NOMO-1 (cell line): ENCODE measurements at regions not wholly inside any gene's neighbourhood (a gene's known extent, or its start where the extent isn't known, plus 50 kb on each side); places are given as distances from the start of the nearest gene placed in this dataset.

Experiments
- DNase-seq, 2 experiments: peaks; one replicate each; lab custom pipeline; 2025; ENCODE audit not compliant: unreplicated experiment in 2 of 2; lab: John Stamatoyannopoulos, UW

DNA sequence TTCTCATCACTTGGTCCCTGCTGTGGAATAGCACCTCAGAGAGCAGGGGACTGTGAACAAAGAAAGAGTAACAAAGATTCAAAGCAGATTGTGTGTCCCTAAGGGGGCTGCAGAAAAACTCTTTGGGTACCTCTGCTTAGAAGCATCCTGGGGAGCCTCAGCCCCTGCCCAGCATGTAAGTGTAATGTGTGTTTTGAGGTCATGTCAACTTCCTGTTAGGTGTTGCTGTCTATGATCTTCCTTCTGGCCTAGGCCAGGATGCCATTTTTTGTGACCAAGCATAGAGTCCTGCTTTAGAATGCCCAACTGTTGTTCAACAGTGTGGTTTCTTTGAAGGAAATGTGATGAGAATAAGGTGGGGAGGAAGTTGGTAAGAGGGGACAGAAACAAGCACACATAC is 77.1 kb upstream of the BCL6 start:
- no peak for DNase-seq

DNA sequence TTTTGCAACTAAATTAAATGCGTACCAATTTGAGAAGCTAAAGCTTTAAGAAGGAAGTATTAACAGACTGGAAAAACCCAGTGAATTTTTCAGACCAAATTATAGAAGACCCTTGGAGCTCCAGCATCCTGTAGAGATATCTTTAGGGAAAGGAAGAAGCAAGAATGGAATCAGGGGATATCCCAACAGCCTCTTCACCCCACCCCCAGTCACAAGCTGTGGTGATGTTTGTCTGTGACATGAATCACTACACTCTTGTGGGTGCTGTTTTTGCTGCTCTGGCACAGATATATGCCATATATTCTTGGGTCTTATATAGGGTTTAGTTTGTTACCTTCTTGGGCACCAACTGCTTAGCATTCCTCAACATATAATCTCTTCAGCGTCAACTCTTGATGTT is 78.5 kb upstream of the BCL6 start:
- DNase-seq = no peak

DNA sequence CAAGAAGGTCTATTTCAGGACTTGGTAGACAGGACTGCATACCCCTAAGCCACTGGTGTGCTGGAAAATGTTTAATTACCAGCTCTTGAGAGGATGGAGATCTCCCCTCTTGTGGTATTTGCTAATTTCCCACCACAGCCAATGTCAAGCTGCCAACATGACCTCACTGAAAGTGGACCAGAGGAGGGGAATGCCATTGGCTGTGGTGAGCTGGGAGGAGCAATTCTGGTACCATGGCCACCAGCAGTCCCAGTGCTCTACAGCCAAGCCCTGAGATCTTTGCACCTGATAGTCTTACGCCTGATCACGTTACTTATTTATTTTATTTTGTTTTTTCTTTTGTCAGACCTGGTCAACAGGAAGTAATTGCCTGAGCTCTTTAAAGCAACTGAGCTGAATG is 82.5 kb upstream of the BCL6 start:
- no peak for DNase-seq

DNA sequence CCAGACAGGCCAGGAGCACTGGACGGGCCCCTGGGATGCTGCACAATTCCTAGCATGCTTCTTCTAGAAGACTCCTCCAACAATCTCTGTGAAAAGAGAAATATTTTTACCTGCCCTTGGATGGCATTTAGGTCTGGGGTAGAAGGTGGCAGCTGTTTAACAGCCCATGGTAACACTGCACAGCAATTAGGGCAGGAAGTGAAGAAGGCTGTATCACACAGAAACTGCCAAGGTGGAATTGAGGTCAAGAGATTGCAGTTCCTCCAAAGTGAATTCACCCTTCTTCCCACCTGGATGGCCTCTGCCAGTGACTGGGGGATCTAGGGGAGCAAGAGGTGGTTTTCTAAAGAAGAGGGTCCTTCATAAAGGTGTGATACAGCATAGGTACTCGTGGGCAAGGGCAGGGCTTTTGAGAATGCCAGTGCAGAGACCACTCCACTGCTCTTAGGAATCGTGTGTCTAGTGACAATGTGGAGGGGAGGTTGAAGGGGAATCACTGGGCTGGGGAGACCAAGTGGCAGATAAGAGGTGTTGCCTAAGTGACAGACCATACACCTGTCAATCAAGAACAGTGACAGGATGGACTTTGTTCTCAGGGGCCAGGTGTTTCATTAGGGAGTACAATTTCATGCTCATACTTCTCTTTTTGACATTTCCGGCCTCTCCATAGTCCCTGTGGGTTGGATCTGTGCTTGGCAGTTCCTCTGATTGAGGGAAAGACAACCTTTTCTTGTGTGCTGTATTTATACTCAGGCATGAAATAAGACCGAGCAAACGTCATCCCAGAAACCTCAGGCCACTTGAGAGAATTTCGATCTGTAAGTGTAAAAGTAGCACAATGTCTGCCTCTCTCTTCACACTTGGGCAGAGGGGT is 83.5 kb upstream of the BCL6 start:
- DNase-seq = no peak

DNA sequence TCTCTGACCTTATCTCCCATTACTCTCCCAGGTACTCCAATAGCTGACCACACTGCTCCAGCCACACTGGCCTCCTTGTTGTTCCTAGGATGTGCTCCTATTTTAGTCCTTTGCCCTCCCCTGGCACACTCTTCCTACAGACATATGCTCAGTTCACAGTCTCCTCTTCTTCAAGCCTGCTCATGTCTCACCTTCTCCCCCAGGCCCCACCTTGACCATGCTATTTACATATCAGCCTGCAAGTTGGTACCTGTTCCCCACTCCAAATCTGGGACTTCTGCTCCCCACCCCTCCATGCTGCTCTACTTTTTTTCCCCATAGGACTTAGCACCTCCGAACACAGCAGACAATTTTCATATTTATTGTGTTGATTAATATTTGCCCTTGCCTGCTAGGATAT is 84.9 kb upstream of the BCL6 start:
- no peak for DNase-seq

DNA sequence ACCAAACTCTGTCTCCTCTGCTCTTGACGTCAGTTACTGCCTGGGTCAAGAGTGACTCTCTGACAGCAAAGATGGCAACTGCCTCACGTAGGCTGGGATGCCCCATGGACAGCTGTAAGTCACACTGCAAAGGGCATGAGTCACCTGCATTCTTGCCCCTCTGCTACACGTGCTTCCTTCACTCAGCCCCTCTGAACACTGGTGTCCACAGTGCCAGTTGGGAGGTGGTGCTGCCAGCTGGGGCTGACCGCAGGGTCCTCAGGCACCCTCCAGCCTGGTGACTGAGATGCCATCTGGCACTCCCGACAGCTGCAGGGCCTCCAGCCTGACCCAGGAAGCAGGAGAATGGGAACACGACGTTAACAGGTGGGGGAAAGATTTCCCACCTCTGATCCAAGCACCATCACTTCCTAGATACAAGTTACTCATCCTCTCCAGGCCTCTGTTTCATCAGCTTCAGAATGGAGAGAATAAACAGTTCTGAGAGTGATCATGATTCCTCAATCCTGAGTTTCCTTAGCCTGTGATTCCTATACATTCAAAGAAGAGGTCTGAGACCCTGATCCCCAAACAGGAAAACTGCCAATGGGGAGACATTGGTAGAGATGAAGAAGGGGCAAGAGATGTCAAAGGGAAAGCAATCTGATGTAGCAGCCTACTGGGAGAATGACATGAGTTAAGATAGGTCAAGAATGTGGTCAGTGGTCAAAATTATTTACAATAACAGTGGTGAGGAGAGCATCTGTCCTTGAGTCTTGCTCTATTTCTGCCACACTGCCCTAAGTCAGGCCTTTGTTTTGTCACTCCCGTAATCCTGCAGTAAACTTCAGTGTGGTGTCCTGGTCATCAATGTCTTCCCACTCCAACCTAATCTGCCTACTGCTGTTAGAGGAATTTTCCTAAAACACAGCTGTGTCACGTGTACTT is 86.1 kb upstream of the BCL6 start:
- DNase-seq = no peak

DNA sequence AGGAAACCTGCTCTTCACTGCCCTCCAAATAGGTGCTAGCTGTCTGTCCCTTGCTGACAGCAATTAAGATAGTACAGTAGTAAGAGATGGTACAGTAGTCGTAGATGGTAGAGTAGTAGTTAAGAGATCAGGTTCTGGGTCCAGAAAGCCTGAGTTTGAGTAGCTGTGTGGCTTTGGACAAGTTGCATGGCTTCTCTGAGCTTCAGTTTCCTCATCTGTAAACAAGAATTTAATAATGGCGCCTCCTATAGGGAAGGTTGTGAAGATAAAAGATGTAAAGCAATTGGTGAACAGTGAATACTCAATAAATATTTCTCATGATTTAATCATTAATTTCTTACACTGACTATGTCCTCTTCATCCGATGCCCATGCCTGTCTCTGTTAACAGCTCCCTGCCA is 86.9 kb upstream of the BCL6 start:
- no peak for DNase-seq

DNA sequence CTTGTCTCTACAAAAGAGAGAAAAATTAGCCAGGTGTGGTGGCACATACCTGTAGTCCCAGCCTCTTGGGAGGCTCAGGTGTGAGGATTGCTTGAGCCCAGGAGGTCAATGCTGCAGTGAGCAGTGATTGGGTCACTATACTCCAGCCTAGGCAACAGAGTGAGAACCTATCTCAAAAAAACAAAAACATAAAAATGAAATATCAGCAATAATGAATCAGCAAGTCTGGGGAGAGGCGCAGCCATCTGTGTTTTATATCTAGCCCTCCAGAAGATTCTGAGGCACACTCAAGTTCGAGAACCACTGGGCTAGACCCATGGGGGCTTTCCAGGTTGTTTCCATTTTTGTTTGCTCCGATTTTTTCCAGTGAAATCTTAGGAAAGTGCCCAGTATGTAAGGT is 88.1 kb upstream of the BCL6 start:
- no peak for DNase-seq

DNA sequence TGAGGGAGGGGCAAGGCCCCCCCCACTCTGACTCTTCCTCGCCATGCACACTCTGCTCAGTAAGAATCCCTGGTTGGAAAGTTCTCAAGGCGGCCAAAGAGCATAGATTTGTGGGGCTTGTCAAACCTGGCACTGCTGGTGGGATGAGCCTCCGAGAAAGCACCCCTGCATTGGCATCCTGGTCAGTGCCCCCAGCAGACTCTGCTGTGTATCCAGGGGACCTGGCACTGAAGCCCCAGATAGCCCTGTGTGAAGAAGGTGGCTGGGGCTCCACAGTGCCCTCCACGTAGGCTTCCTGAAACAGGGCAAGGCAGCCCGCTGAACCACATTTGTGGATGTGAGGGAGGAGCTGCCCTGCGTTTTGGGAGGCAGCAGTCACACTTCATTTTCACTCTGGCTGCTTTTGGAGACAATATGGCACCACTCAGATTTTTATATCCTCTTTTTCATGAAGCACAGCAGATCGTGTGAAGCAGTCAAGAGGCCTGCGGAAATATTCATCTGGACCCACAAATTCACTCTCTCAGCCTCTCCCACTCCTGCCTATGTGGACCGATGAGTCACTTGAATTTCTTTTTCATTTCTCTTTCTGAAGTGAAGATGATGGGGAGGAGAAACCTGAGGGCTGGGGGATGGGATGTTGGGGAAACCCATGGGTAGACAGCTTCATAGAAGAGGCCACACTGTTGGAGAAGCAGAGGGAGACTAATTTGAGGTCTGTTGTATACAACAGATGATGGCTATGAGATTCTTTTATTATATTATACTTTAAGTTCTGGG is 88.7 kb upstream of the BCL6 start:
- DNase-seq = no peak

DNA sequence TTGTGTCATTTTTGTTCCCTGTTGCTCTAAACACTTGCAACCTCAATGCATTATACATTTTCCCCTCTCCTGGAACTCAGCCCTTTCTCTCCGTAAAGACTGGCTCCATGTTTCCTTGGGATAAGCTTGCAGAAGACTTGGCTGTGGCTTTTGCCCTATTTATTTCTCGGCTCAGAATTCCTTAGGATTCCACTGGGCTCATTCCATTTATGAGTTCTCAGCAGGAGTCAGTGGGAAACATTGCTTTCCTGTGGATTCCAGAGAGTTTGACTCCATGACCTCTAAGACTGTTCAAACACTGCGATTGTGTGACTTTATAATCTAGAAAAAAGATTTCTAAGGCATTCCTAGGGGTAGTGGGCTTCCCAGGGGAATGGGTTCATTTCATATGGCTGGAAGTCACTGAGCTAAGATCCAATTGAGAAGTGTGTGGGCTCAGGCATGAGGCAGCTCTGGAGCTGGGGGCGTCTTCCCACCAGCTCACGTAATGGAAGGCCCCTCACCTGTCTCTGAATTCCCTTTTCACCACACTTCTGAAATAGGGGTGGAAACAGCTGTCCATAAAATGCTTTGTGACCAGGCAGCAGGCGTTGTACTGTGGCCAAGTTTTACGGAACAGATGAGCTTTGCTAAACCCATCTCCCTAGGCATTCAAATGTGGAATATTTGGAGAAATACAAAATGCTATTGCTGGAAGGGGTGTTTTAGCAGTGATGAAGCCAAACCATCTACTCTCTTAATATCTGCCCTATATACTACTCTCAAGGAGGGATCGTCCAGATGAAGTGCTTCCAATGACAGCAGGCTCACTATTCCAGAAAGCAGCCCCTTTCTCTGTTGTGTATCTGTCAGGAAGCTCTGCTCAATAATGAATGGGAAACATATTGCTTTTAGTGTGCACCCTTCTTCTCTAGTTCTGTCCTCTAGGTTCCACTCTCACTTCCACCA is 91.8 kb upstream of the BCL6 start:
- no peak for DNase-seq

DNA sequence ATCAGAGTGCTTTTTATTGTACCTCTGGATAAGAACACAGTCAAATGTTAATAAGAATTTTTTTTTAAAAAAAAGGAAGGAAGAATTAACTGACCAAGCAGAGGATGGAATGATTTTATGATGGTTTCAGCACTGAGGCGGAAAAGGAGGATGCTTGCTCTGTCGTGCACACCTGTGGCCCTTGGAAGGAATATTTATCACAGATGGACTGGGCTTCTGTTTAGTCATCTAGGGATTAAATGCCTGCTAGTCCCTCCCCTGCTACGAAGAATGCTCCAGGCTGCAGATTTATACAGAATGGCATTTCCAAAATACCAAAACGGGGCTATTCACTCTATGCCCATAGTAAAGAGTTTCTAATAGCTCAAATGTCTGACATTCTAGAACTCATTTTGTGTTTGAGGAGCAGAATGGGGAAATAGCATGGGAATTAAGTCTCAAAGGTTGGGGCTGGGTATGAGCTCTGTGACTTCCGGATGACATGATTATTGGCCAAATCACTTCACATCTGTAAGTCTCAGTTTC is 92.8 kb upstream of the BCL6 start:
- DNase-seq = no peak

DNA sequence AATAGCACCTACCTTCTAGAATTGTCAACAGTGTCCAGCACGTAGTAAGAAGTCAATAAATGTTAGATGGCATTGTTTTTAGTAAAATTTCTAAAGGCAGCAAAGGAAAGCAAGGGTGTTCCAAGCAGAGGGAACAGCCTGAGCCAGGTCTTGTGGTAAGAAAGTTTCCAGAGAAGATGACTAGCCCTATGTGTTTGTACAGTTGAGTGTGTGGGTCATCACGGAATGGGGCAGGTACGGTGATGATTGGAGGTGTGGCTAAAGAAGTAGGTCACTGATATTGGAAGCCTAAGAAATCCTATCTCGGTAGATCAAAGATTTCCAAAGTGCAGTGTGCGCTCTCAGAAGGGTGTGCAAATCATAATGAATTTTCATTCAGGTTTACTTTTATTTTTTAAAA is 94.2 kb upstream of the BCL6 start:
- DNase-seq = no peak

DNA sequence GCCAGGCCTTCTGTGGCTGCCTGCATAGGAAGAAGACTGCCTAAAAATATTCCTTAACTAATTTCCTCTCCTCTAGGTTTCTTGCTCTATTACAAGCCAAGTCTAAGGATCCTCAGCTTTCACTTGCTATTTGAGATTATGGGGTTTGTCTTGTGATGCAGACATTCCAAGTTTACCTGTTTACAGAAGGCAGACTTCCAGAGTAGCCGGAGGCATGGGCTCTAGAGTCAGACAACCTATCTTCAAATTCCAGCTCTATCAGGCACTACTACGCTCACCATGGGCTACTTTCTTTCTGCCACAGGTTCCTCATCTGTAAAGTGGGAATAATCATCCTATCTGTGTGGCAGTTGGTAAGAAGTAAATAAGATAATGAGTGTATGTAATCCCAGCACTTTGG is 95.6 kb upstream of the BCL6 start:
- no peak for DNase-seq

DNA sequence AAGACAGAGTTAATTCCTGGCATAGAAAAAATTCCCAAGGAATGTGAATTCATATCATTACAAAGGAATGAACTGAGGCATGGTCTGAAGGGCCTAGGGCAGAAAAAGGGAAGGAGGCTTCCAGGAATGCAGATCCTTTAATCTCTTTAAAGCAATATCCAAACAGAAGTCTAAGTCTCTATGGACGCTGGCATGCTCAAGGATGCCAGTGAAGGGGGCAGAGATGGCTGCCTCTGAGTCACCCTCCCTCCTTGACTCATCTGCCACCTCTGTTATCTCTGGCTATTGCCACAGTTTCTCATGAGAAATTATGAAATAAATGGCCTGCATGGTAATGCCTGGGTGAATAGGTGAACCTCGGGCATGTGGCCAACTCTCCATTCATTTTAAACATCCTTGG is 96.3 kb upstream of the BCL6 start:
- no peak for DNase-seq

DNA sequence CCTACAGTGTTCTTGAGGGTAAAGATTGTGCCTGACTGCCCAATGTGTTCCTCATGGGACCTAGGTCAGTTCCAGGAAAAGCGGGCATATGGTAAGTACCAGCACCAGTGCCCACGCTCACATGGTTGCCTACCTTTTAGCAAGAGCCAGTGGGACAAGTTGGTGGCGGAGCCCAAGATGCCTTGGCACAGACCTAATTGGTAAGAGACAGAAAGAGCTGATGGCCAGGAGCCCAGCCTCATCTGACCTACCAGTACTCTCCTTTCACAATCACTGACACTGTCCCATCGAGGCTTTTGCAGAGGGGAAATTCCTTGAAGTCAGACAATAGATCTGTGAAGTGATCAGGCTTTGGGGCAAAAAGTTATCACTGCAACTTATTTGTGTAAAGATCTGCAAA is 98.4 kb upstream of the BCL6 start:
- DNase-seq = no peak

DNA sequence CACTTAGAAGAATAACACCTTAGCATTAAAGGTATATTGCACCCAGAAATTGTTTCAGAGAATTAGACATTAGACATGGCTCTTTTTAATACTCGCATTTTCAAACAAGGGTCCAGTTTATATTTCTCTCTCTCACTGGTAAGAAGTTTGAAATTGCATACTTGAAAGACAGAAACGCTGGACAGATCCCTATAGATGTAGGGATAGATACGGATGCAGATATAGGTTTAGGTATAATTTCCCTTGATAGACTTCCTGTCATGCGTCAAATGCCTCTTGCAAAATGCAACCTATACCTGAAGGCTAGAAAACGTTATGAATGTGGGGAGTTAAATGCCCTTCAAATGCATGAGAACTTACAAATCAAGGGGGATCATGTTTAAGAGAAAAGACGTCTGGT is 99.4 kb upstream of the BCL6 start:
- DNase-seq = no peak

DNA sequence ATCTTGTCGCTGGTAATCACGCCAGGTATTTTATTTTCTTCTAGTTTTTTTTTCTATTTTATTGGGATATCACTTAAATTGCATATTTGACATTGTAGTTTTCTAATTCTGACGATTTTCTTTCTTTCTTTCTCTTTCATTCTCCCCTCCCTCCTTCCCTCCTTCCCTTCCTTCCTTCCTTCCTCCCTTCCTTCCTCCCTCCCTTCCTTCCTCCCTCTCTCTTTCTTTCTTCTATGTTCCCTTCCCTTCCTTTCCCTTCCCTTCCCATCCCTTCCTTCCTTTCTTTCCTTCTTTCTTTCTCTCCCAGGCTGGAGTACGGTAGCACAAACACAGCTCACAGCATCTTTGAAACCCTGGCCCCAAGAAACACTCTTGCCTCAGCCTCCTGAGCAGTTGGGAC is 100.6 kb upstream of the BCL6 start:
- DNase-seq = no peak

DNA sequence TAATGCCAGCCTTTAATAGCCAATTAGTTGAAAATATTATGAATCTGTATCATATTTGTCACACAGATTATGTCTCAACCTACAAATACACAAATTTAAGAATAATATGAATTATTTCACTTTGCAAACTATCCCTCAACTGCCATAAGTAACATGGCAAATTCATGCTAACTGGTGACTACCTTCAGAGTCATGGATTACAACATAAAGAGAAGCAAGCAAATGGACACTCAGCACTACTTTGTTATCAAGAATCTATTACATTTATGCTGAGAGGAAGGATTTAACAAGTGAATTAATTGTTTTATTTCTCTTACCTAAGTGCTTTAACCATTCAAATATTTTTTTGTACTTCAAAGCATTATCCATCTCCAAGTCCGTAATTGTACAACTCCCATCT is 103.1 kb upstream of the BCL6 start:
- no peak for DNase-seq

DNA sequence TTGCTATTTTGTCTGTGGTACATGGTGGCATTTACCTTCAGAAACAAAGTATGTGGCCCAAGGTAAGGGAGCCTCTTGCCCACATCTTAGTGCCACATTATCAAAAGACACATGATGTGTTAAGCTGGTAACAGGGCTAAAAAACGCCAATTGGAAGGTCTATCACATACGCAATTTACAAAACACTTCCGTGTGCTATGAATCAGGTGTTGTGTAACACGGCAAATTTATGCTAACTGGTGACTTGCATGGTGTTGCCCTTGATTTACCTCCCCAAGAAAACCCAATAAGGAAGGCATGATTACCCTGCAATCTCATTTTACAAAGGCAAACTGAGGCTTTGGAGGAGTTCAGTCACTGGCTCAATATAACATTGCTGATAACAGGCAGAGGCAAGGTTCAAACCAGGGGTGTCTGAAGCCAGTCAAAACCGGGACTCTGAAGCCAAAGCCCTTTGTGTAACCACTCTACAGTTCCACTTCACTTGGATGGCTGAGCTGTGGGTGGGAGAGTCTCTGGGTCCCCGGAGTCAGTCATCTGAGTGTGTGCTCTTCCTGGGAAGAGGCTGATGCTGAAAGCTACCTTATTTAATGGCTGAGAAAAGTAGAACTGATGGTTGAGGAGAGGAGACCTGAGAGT is 103.9 kb upstream of the BCL6 start:
- DNase-seq = peak; percentile 50 to 60
